Stomach smooth muscle (tissue), 2 donors: ENCODE measurements at regions not wholly inside any gene's neighbourhood (a gene's known extent, or its start where the extent isn't known, plus 50 kb on each side); places are given as distances from the start of the nearest gene placed in this dataset.

ENCODE experiments used
- H3K27ac ChIP-seq: one replicate; pipeline ENCODE4 v1.7.0; 2013; ENCODE audit warnings: mild to moderate bottlenecking, low read length, inconsistent platforms
- H3K27me3 ChIP-seq, 2 donors: one replicate each; pipeline ENCODE4 v1.7.0; 2013; ENCODE audit warnings: low read length in 2 of 2; ENCODE audit not compliant: insufficient read depth in 2 of 2, control insufficient read depth in 1 of 2
- H3K36me3 ChIP-seq, 2 donors: one replicate each; pipeline ENCODE4 v1.7.0; 2013; ENCODE audit warnings: low read length in 2 of 2; ENCODE audit not compliant: control insufficient read depth in 2 of 2, insufficient read depth in 2 of 2
- H3K4me1 ChIP-seq: one replicate; pipeline ENCODE4 v1.7.0; 2013; ENCODE audit warnings: low read length; ENCODE audit not compliant: control insufficient read depth, insufficient read depth
- H3K4me3 ChIP-seq, 2 donors: one replicate each; pipeline ENCODE4 v1.7.0; 2013; ENCODE audit warnings: low read length in 2 of 2
- H3K9ac ChIP-seq, 2 donors: one replicate each; pipeline ENCODE4 v1.7.0; 2013; ENCODE audit warnings: low read length in 2 of 2, mild to moderate bottlenecking in 1 of 2
- H3K9me3 ChIP-seq, 2 donors: one replicate each; pipeline ENCODE4 v1.7.0; 2013; ENCODE audit warnings: low read length in 2 of 2; ENCODE audit not compliant: control insufficient read depth in 2 of 2
- donor health status: healthy.
- donor health status: Pancreatic carcinoma.

DNA sequence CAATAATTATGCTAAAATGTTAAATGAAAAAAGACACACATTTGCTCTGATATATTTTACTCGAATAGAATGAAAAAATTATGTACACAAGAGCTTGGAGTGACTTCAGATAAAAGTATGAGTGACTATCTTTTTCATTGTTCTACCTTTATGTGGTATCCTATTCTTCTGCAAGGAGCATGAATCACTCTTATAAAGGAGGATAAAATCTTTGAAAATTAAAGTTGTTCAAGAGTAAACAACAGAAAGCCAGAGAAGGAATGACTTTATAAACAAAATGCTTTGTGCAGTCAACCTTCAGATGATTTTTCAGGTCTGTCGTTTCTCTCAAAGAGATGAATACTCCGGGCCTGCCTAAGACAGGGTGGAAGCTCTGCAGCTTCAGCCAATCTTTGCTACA, 215.3 kb downstream of the FOXA2 start:
- no peaks in the 10 kb centered on the region for H3K36me3 ChIP-seq
- H3K4me3 ChIP-seq: no peak overlapping the region
- no peak overlapping the region for H3K27ac ChIP-seq
- no peak overlapping the region for H3K9ac ChIP-seq
- H3K27me3 ChIP-seq: peaks cover 3% of the 10 kb centered on the region in 2 donors
- no peaks in the 10 kb centered on the region for H3K9me3 ChIP-seq
- no peaks in the 10 kb centered on the region for H3K4me1 ChIP-seq

DNA sequence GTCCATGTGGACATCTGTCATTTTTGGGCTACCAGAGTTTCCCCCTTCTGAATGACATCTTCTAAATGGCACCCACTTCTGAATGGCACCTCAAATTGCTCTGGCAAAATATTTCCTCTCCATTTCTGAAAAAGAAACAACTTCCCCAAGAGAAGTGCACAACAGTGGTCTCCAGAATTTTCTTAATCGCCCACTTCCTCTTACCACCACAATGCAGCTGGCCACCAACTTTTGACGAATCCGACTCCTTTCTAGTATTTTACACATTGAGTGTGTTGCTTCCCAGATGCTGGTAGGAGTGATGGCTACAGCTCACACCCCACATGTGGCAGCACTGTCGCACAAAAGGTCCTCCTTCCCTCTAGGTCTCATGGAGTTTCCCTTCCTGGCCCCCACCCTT, 216.1 kb downstream of the FOXA2 start:
- Histone ChIP-seq H3K36me3 (no peaks in the 10 kb centered on the region), H3K9me3 (no peaks in the 10 kb centered on the region), H3K9ac (no peak overlapping the region), H3K4me1 (no peaks in the 10 kb centered on the region), H3K27me3 (peaks cover 3% of the 10 kb centered on the region in 2 donors), H3K27ac (no peak overlapping the region), H3K4me3 (no peak overlapping the region)

DNA sequence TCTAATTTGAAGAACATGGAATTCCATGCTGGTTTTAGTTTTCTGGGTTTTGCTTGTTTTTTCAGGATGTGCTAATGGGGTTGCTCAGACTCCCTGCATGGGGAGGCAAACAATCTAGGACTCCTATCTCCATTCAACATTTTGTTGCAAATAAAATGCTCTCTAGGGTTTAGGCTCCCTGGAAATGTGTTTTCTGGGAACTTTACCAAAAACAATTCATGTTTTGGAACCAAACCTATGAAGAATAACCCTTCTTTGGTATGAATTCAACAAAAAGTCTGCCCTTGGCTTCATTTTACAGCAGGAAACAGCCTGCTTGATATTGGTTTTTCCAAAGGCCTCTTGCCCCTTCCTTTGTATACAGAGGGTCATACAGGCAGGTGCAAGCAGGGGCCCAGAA, 217.7 kb downstream of the FOXA2 start:
- Histone ChIP-seq H3K9ac (no peak overlapping the region), H3K36me3 (no peaks in the 10 kb centered on the region), H3K4me3 (no peak overlapping the region), H3K27ac (no peak overlapping the region), H3K27me3 (peaks cover 0 to 3% of the 10 kb centered on the region in 2 donors), H3K9me3 (no peaks in the 10 kb centered on the region), H3K4me1 (no peaks in the 10 kb centered on the region)

DNA sequence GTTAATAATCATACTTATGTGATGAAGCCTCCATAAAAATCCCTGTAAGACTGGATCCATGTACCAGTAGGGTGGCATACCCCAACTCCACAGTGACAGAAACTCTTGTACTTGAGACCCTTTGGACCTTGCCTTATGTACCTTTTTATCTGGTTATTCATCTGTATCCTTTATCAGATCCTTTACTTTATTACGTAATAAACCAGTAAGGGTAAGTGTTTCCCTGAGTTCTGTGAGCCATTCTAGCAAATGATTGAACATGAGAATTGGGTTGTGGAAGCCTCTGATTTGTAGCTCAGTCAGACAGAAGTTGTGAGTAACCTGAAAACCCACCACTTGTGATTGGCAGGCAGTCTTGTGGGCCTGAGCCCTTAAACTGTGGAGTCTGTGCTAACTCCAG, 229.7 kb downstream of the FOXA2 start:
- H3K9ac ChIP-seq: no peak overlapping the region
- no peaks in the 10 kb centered on the region for H3K9me3 ChIP-seq
- H3K4me3 ChIP-seq: no peak overlapping the region
- H3K27me3 ChIP-seq: peaks cover 2 to 4% of the 10 kb centered on the region in 2 donors
- H3K4me1 ChIP-seq: no peaks in the 10 kb centered on the region
- H3K36me3 ChIP-seq: no peaks in the 10 kb centered on the region
- no peak overlapping the region for H3K27ac ChIP-seq

DNA sequence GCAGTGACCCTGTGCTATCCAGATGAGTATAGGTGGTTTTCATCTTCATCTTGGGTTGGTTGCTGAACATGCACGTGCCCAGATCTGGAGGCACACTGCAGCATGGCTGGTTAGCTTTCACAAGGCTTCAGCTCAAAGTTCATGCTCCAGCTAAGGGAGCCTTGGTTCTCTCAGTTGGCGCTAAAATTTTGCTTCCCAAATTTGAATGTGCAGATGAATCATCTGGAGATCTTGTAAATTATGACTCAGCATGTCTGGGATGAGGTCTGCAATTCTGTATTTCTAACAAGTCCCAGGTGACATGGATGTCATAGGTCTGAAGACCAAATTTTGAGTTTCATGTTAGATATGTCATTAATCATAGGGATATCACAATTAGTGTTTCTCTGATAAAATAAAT, 230.8 kb downstream of the FOXA2 start:
- no peak overlapping the region for H3K4me3 ChIP-seq
- no peaks in the 10 kb centered on the region for H3K9me3 ChIP-seq
- no peaks in the 10 kb centered on the region for H3K36me3 ChIP-seq
- H3K27ac ChIP-seq: no peak overlapping the region
- H3K9ac ChIP-seq: no peak overlapping the region
- H3K27me3 ChIP-seq: peaks cover 2 to 4% of the 10 kb centered on the region in 2 donors
- no peaks in the 10 kb centered on the region for H3K4me1 ChIP-seq

DNA sequence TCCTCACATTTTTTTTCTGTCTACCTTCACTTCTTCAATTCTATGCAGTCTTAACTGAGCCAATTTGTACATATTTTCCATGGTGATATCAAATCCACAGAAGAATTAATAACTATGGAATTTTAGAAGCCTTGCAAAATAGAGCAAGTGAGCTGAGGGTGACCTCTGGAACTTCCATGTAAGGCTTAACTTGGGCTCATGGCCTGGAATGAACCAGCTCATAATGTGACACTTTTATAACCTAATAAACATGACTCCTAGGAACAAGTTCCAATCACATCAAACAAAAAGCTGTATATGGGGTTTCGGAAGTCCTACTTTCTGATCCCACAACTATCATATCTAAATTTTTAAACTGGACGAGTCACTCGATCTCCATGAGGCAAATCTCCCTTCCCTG, 232.4 kb downstream of the FOXA2 start:
- Histone ChIP-seq H3K4me1 (no peaks in the 10 kb centered on the region), H3K9me3 (no peaks in the 10 kb centered on the region), H3K4me3 (no peak overlapping the region), H3K36me3 (no peaks in the 10 kb centered on the region), H3K27ac (no peak overlapping the region), H3K9ac (no peak overlapping the region), H3K27me3 (peaks cover 4 to 5% of the 10 kb centered on the region in 2 donors)

DNA sequence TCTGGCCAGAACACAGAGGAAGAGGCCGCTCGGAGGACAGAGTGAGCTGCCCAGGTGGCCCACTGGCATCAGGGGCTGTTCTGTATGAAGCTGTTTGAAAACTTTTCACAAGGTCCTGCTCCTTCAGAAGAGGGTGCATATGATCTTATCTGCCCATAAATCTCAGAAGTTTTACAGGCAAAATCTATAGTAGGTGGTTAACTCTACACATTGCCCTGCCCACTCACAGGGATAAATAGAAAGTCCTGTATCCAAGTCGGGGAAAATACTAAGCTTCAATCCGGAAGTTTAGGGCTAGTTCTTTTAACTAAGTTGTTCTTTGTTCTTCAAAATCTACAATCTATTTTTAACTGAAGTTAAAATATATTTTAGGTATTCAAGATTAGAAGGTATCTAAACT, 233.7 kb downstream of the FOXA2 start:
- Histone ChIP-seq H3K4me3 (no peak overlapping the region), H3K4me1 (no peaks in the 10 kb centered on the region), H3K36me3 (no peaks in the 10 kb centered on the region), H3K9me3 (no peaks in the 10 kb centered on the region), H3K9ac (no peak overlapping the region), H3K27me3 (peaks cover 4 to 7% of the 10 kb centered on the region in 2 donors), H3K27ac (no peak overlapping the region)

DNA sequence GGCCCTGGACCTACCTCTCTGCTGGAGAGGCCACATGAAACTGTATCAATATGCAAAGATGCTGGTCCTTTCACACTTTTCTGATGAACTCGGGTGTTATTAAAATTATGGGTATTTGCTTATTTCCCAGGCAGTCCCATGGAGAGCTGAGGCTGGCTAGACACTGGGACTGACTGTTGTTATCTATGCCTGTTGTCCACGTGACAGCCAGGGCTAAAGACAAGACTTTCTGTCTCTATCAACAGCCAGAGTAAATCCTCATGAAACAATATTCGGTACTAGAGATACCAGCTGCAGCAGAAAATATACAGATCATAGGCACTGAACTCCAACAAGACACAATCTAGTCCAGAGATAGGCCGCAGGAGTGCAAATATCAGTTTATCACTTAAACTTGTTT, 236.4 kb downstream of the FOXA2 start:
- H3K36me3 ChIP-seq: no peaks in the 10 kb centered on the region
- peaks cover 4 to 7% of the 10 kb centered on the region in 2 donors for H3K27me3 ChIP-seq

DNA sequence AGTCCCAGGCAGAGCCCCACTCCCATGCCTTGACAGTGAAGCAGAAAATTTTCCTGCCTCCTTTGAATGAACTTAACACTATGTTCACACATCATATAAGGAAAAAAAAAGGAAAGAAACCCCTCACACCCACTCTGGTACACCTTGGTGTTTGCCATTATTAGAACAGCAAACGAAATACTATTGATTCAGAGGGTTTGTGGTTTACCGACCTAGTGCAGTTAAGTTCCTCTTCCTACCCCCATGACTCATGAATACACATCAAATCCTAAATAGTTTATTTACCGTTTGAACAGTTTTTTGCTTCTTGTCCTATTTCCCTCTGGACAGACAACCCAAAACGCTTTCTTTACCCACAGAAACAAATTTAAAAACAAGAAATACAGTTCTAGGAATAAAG, 237.7 kb downstream of the FOXA2 start:
- peaks cover 4 to 7% of the 10 kb centered on the region in 2 donors for H3K27me3 ChIP-seq
- no peaks in the 10 kb centered on the region for H3K4me1 ChIP-seq
- H3K9ac ChIP-seq: no peak overlapping the region
- H3K36me3 ChIP-seq: no peaks in the 10 kb centered on the region
- no peak overlapping the region for H3K27ac ChIP-seq
- H3K4me3 ChIP-seq: no peak overlapping the region
- no peaks in the 10 kb centered on the region for H3K9me3 ChIP-seq

More for the DNA sequence above, 236.4 kb downstream of the FOXA2 start:
- no peak overlapping the region for H3K9ac ChIP-seq
- no peaks in the 10 kb centered on the region for H3K9me3 ChIP-seq
- H3K27ac ChIP-seq: no peak overlapping the region
- H3K4me1 ChIP-seq: no peaks in the 10 kb centered on the region
- H3K4me3 ChIP-seq: no peak overlapping the region

DNA sequence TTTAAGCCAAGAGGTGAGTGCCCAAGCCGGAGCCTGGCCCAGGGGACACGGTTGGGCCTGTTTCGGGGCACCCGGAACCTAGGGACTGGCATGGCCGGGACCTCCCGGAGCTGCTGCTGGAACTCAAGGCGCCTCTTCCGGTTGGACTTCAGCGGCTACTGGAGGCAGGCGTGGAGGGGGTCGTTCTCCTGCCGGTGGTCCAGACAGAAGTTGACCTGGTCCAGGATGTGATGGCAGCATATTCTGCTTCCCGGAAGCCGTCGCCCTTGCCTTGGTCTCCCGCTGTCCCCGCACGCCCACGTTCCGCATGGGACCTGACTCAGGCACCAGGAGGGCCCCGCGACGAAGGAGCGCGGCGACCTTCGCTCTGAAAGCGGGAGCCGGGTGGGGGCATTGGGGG, 240.8 kb downstream of the FOXA2 start:
- Histone ChIP-seq H3K9ac (no peak overlapping the region), H3K27ac (no peak overlapping the region), H3K27me3 (peaks cover 8 to 11% of the 10 kb centered on the region in 2 donors), H3K4me1 (no peaks in the 10 kb centered on the region), H3K9me3 (no peaks in the 10 kb centered on the region), H3K36me3 (no peaks in the 10 kb centered on the region), H3K4me3 (no peak overlapping the region)

DNA sequence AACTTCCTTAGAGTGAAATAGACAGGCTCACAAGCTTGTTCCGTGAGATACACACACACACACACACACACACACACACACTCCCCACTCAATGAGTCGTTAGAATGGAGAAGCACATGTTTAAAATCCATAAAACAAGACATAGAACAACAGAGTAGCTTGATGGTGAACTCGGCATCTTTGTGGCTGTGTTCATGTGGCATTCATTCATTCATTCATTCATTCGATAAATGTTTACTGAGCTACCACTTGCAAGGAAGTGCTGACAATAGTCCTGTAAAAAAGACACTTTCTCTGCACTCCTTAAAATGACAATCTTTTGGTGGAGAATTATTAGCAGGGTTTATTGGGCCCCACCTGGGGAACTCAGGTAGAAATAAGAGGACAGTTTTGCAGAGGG, 242.0 kb downstream of the FOXA2 start:
- H3K9ac ChIP-seq: no peak overlapping the region
- H3K4me1 ChIP-seq: no peaks in the 10 kb centered on the region
- H3K4me3 ChIP-seq: no peak overlapping the region
- H3K27ac ChIP-seq: no peak overlapping the region
- H3K36me3 ChIP-seq: no peaks in the 10 kb centered on the region
- H3K27me3 ChIP-seq: peaks cover 8 to 11% of the 10 kb centered on the region in 2 donors
- H3K9me3 ChIP-seq: no peaks in the 10 kb centered on the region
